ENCODE measurements at regions not wholly inside any gene's neighbourhood (a gene's known extent, or its start where the extent isn't known, plus 50 kb on each side); places are given as distances from the start of the nearest gene placed in this dataset.

GRCh38 chr20:12371990-12372389 is 454.3 kb downstream of the BTBD3 start:
- no peak for DNase-seq (ENCODE audit: low spot score)

GRCh38 chr20:12372557-12372956 is 454.9 kb downstream of the BTBD3 start:
- no peak for DNase-seq (ENCODE audit: low spot score)

DNA sequence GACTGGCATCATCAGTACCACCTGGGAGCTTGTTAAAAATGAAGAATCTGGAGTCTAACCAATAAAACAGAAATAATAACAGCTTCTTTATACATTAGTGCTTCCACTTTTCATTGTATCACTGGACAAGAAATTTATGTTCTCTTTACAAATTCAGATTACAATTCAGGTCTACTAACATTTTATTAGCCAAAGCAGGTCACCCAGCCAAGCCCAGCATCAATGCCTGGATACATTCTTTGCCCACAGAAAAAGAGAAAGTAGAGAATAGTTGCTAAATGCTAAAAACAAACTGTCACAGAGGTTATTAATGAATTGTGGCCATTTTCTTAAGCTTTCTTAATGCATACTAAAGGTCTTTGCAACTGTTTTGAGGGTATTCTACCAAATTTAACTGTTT is 458.3 kb downstream of the BTBD3 start:
- no peak for DNase-seq (ENCODE audit: low spot score)

DNA sequence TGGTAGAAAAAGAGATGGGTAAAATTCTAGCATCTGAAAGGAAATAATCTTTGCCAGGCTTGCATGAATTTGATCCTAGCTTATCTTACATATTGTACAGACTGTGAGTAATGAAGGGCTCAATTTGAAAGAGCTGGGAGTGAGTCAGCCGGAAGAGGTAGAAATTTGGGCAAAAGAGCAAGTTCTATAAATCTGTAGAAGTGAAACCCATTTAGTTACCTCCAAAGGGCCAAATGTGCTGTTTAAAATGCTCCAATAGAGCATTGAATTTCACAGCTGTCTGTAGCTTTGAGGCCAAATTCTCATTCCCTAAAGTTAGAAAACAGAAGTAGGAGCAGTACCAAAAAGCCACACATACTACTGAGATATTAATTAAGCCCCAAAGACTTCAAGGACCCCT is 466.1 kb downstream of the BTBD3 start:
- peak; percentile 26 for DNase-seq (ENCODE audit: low spot score)

- no peak for DNase-seq (ENCODE audit: low spot score)
Measured at GRCh38 chr20:12386821-12387220, 469.1 kb downstream of the BTBD3 start.

GRCh38 chr20:12391099-12391498 is 473.4 kb downstream of the BTBD3 start:
- no peak for DNase-seq (ENCODE audit: low spot score)

- no peak for DNase-seq (ENCODE audit: low spot score)
Measured at GRCh38 chr20:12394786-12395185, 477.1 kb downstream of the BTBD3 start.

- DNase-seq (ENCODE audit: low spot score): no peak
Measured at GRCh38 chr20:12395353-12395752, 477.7 kb downstream of the BTBD3 start.

- no peak for DNase-seq (ENCODE audit: low spot score)
Measured at GRCh38 chr20:12395760-12396159, 478.1 kb downstream of the BTBD3 start.

DNA sequence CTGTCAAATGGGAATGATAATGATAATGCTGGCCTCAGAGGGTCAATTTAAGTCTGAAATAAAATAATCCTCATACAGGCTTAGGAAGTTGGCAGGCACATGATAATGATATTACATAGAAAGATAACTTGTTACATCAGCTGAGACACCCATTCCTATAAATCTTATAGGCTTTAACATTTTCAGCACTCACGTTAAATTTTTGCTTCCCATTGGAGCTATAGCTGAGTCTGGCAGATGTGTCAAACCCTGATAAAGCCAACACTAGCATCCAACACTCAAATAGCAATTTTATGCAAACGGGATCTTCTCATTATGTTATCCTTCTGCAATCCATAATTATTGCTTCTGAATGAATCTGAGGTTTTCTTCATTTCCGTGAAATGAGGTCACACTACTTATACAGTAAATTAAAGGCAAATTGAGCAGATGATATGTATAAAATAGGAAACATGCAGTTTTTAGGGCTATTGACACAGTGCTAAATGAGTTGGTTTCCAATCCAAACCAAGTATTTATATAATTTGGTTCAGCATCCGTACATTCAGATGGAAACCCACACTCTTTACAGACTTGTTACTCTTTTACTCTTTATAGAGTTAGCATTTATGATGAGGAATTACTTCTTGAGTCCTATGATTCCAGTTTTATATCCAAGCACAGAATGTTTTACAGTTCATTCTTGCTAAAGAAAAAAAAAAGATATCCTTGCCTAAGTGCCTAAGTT is 481.6 kb downstream of the BTBD3 start:
- DNase-seq (ENCODE audit: low spot score): no peak

DNA sequence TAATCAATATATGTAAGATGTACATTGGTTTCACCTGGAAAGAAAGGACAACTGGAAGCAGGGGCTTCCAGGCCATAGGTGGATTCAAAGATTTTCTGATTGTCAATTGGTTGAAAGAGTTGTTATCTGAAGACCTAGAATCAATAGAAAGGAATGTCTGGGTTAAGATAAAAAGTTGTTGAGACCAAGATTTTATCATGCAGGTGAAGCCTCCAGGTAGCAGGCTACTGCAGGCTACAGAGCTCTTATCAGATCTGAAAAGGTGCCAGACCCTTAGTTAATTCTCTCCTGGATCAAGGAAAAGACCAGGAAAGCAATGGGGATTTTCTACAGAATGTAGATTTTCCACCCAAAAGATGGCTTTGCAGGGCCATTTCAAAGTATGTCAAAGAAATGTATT is 487.2 kb downstream of the BTBD3 start:
- no peak for DNase-seq (ENCODE audit: low spot score)

DNA sequence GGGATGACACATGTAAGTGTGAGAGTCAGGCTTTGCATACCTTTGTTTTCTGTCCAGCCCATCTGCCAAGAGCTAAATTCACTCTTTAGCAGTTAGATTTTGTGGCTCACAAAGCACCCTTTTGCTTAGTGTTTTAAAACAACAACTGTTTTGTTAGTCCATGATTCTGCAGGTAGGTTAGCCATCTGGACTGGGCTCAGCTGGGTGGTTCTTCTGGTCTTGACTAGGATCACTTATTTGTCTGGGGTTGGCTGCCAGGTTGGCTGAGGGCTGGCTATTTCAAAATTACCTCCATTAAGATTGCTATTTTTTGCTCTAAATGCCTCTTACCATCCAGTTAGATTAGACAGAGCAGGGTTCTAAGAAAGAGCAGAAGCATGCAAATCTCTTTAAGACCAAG is 489.3 kb downstream of the BTBD3 start:
- DNase-seq (ENCODE audit: low spot score): no peak

GRCh38 chr20:12409501-12409900 is 491.8 kb downstream of the BTBD3 start:
- no peak for DNase-seq (ENCODE audit: low spot score)

DNA sequence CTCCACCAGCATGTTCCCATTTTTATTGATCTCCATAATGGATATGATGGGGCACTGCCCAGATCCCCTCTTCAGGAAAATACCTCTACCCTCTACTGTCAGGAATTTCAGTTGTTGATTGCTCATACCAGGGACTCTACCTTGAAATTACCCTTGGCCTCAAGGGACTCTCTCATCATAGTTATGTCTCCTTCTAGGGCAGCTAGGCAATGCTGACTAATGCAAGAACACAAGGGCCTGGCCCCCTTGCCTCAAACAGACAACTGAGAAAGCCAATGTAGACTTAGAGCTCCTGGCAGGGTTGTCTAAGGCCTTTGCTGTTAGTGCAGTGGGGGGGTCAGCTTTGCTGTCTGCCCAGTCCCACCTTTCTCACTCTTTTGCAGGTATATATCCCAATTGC is 493.1 kb downstream of the BTBD3 start:
- DNase-seq (ENCODE audit: low spot score): no peak

GRCh38 chr20:12411246-12411940 is 493.7 kb downstream of the BTBD3 start:
- no peak for DNase-seq (ENCODE audit: low spot score)

DNA sequence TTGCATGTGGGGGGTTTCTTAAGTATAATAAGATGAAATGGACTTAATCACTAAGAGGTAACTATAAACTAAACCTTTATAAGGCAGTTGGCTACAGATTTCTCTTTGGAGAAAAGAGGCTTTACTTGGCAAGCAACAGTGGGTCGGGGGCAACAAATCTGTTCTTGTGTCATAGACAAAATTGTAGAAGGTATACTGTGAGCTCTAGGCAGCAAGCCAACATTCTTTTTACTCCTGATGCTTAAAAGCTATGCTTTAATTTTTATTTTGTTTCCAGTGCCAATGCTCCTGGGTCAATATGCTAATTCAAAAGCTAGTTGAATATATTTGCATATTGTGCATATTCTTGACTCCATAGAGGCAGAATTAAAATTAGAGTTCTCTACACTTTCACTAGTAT is 495.4 kb downstream of the BTBD3 start:
- DNase-seq (ENCODE audit: low spot score): no peak

- DNase-seq (ENCODE audit: low spot score): no peak
Measured at GRCh38 chr20:12414446-12415274, 497.0 kb downstream of the BTBD3 start.

DNA sequence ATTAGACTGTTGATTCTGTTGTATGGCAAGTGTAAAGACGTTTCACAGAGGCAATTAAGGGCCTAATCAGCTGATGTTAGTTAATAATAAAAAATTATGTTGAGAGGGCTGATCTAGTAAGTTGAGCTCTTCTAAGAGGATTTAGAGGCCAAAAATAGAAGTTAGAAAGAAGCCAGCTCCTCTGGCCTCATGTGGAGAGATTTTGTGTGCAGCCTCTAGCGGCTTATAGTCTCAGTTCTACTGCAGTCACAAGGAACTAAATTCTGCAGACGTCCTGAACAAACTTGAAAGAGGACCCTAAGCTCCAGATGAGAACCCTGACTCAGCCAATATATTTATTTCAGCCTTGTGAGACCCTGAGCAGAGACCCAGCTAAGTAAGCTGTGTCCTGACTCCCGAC is 498.6 kb downstream of the BTBD3 start:
- no peak for DNase-seq (ENCODE audit: low spot score)

DNA sequence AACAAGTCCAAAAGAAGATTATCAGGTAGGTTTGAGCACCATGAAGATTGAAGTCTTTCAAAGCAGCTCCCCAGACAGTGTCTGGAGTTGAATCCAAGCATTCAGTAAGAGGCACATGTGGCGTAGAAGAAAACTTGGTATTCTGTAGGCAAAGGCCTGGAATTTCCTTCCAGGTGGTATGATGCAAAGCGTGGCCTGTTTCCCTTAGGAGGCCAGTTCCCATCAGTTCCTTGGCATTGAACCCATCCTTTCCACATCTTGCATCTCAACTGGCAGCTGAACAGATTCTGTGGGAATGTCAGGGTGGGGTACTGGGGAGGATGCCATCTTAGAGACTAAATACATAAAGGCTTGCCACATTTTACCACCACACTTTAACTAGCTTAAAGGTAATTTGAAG is 516.0 kb downstream of the BTBD3 start:
- no peak for DNase-seq (ENCODE audit: low spot score)

GRCh38 chr20:12434672-12435071 is 517.0 kb downstream of the BTBD3 start:
- no peak for DNase-seq (ENCODE audit: low spot score)

DNA sequence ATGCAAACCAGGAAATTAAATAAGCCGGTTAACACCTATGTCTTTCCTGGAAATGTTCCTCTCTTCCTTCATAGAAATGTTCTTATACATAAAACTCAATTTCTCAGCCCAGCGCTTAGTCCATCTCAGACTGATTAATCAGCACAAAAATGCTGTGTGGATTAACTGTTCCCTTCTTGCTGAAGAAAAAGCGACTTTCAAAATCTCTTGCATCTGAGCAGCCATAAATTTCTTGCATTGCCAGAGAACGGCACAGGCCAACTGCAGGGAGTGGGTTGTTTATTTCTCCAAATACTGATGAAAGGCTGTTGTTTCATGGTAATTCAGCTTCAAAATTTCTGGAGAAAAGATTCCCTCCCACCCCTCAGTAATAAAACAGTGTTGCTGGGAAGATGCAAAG is 517.6 kb downstream of the BTBD3 start:
- no peak for DNase-seq (ENCODE audit: low spot score)

DNA sequence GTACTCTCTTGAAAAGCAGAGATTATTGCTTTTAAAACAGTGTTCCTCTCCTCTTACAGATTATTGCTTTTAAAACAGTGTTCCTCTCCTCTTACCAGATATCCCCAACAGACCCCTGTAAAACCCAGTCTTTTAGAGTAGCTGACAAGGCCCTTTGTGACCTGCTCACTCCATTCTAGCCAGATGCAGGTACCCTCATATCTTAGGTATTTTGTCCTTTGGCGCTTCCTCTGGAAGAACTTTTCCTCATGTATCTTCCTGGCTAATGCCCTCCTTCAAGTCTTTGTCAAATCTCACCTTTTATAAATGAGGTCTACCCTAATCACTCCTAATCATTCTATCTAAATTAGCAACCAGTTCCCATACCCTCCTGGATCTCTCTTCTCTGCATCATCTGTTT is 536.0 kb downstream of the BTBD3 start:
- DNase-seq (ENCODE audit: low spot score): no peak

DNA sequence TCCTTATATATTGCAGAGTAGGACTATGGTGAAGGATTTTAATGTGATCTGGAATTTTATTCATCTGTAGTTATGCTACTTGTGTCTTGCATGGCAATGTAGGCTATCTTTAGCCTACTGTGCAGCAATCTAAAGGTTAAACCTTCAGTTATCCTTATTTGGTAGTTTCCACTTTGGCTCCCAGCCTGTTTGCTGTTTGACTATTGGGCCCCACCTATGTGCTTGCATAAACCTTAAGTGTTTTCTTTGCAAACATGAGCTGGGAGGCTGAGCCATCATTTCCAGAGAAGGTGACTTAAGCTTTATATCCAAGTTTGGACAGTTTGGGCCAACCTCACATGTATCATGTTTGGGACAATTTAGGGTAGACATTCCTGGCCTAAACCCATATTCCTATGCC is 537.5 kb downstream of the BTBD3 start:
- no peak for DNase-seq (ENCODE audit: low spot score)
